ENCODE measurements at regions not wholly inside any gene's neighbourhood (a gene's known extent, or its start where the extent isn't known, plus 50 kb on each side); places are given as distances from the start of the nearest gene placed in this dataset.

- TF ChIP-seq CTCF (IDR thresholded peaks at IDR 0.05): no peak
- no peak for TF ChIP-seq POLR2A (IDR thresholded peaks at IDR 0.05)
Measured at GRCh38 chr9:79089054-79089560, 482.7 kb upstream of the TLE4 start.

Measured in thyroid gland (tissue), 4 donors.